ENCODE measurements at regions not wholly inside any gene's neighbourhood (a gene's known extent, or its start where the extent isn't known, plus 50 kb on each side); places are given as distances from the start of the nearest gene placed in this dataset.
A peak's percentile ranks its signal among the peaks of the same experiment; 100 is the strongest.
"Not testable (repeated sequence)": the region's sequence is repeated elsewhere in the genome, so short reads cannot be mapped to it uniquely, and the experiment has no call there.

DNA sequence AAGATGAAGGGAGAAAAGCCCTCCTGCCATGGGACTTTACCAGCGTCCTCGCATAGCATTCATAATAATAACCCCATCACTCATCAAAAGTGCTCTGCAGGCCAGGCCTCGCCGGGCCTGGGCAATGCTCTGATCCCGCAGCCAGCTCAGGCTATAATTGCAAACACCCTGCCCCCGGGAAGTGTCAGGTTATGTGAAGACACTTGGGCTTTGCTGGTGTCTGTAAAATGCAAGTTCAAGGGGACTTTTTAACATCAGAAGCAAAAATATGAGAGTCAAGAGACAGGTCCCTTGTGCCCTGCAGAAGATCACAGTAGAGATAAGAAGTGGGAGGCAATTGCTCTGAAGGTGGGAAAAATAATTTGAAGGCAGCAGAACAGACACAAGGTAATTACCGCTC, 381.0 kb downstream of the MAFB start:
- no peak for DNase-seq (ENCODE audit: low spot score)
- intact Hi-C loops (cut with DNase I), result loop anchor here in 1 of 2 donors (2.0 kb wide), 1 partner anchor 191 kb away; no protein-coding TSS in a partner anchor

DNA sequence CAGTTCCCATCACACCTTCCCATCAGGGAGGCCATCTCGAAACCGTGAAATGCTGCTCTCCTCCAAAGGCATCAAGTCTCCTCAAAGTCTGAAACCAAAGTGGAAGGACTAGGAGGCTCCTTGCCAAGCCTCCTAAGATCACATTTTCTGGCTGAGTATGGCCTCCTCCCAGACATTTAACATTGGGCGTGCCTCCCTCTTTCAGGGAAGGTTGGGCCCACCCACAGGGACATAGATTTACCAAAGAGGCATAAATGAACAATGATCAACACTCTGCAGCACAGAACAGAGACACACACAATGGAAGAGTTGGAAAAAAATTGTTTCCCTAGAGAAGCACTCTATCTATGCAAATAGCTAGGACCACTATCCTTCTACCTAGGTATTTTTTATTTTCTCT, 381.8 kb downstream of the MAFB start:
- DNase-seq (ENCODE audit: low spot score), result no peak
- intact Hi-C loops (cut with DNase I), result no loop called here

DNA sequence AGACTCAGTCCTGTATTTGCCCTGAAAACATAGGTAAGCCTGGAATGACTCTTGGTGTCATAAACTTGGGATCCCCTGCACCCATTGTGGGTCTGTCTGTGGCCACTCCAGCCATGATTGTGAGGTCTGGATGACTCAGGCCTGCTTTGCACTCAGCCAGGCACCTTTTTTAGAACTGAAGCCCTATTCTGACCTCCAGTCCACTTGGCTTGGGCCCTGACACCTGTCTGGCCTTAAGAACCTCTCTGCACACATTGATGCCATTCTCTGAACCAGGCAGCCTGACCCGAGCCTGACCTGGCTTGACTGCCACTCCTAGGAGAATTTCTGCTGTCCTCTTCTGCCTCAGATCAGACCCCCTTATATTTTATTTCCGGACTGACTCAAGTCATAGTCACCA, 383.7 kb downstream of the MAFB start:
- intact Hi-C loops (cut with DNase I), result no loop called here
- no peak for DNase-seq (ENCODE audit: low spot score)

DNA sequence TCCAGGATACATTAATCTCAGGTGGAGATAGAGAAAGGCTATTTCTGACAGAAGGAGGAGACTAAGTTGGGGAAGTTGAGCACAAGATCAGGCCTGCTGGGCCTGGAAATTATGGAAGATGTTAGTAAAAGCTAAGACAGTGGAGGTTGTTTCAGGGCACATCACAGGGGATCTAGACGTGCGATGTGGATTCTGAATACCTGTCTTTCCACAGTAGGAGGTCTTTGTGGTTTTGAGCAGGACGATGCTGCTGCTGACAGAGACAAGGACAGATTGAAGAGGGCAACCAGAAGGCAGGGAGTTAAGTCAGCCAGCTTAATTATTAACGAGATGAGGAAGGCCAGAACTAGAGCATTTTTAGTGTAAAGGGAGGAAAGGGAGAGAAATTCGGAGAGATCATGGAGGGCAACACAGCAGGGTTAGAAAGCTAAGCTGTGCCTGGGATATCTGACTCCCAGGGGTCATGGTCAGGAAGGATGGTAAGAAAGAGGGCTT, 384.9 kb downstream of the MAFB start:
- no peak for DNase-seq (ENCODE audit: low spot score)
- intact Hi-C loops (cut with DNase I), result no loop called here

DNA sequence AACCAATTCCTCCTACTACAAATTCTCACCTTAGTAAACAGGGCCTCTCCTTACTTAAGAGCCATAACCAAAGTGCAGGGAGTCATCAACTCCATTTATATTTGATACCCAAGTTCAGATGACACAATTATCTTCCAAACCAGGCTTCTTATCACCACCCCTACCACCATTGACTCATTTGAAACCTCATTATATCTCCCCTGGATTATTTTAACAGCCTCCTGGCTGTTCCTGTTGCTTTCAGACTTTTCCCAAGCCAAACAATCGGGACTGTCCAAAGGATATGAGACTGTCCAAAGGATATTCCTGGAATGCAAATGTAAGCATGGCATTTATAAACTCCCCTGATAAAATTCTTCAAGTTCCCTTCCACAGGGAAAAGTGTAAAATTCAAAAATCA, 394.3 kb downstream of the MAFB start:
- no peak for DNase-seq (ENCODE audit: low spot score)
- intact Hi-C loops (cut with DNase I), result no loop called here

DNA sequence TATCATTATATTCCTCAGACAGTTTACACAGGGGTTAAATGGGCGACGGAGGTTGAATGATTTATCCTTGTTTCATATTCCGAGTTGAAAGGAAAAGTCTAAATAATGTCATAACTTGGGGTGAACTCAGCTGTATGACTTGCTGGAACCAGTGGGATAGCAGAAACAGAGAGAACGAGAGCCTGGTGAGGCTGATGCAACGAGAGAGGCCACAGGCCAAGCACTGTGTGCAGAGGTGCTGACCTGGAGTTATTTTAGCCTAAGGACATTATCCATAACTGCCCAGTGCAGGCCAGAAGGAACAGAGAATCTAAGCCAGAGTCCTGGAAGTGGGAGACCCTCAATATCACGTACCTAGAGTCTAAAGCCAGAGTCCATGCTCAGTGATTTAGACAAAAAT, 394.9 kb downstream of the MAFB start:
- DNase-seq (ENCODE audit: low spot score), result no peak

DNA sequence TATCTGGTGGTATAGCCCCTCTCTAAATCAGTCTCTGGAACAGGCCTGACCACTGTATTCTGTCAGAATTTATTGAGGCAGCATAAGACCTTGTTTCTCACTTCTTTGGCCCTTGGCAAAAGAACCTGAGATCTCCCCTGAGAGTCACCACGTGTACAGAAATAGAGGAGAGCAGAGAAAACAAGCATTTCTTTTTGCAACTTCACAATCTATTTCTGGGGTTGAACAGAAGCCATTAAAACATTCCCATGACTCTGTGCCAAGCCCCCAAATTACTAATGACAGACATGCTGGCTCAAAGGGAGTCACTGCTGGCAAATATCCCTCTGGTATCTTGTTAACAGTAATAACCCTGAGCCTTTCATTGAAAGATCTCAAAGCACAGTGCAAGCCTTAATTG, 395.3 kb downstream of the MAFB start:
- intact Hi-C loops (cut with DNase I), result no loop called here
- no peak for DNase-seq (ENCODE audit: low spot score)

More for the DNA sequence above, 394.9 kb downstream of the MAFB start:
- intact Hi-C loops (cut with DNase I), result no loop called here

DNA sequence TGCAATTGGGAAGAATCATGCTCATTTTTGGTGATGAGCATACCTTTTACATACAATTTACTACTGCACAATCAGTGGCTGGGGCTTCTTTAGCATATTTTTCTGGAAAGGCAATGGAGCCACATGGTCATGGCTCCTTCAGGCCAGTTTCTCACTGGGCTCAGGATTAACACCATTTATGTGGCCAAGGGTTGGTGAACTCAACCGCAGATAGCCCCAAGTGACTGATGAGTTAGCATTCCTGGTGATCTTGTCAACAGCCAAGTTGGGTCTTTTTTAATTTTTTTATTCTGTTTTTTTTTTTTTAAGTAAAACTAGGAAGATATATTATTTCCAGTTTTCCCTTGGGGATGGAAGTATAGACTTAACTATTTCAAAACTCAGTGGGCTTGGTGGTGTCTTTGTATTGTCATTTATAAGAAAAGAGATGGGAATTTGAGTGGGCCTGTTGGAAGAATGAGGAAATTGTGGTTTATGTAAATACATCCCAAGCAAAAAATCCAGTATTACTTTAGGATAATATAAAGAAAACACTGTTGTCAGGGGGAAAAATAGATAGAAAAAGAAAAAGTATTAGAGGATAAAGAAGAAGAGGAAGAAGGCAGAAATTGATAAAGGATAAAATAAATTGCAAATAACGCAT, 397.4 kb downstream of the MAFB start:
- intact Hi-C loops (cut with DNase I), result no loop called here
- no peak for DNase-seq (ENCODE audit: low spot score)

DNA sequence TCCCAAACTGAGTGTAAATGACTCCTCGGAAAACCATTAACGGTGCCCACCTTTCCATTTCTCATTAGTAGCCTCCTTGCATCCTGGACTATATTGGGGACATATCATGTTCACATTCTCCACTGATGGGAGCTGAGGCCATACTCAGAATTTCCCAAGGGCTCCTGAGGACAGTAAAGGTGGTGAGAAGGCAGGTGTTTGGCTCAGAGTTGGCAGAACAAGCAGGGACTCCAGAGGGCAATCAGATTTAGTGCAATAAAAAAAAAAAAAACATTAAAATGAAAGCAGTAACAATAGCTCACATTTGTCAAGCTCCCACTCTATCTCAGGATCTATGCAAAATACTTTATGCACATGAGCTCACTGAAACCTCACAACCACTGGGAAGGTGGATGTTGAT, 401.4 kb downstream of the MAFB start:
- DNase-seq (ENCODE audit: low spot score), result no peak
- intact Hi-C loops (cut with DNase I), result no loop called here

DNA sequence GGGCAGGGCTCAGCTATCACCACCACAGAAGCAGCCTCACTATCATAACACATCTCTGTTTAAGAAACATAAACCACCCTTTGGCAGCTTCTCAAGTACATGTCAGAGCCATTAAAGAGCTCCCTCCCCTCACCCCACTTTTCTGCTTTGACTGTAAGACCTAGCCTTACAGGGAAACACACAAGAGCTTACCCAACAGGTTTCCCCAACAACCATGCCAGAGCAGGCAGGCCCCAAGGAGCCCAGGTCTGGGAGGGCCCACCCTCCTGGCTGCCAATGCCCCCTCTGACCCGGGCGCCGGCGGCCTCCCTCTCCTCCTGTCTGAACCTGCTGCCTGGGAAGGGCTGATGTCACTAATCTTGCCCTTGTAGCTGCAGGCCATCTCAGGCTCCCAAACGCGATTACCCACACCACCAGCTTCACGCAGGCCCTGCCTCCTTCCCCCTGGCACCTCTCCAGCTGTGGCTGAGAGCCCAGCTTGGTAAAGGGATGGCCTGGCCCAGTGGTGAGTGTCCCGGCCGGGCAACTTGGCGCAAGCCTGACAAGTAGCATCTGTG, 402.0 kb downstream of the MAFB start:
- intact Hi-C loops (cut with DNase I), result no loop called here
- peak; percentile 83 for DNase-seq (ENCODE audit: low spot score)

DNA sequence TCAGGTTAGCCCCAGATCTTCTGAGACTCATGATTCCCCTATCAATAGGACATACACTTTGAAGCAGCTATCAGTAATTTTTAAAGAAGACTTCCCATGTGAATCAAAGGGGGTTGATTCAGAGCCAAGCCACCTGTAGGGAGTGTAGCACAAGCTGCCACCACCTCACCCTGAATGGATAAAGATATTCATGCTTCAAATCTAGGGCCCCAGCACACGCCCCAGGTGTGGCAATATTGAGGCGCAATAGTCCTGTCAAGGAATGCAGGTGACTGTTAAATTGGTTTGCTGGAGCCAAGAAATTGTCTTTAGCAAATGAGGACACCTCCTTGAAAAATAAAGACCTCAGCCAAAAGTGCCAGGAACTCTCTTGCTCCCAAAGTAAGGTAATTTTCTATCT, 404.4 kb downstream of the MAFB start:
- intact Hi-C loops (cut with DNase I), result no loop called here
- DNase-seq (ENCODE audit: low spot score), result no peak

DNA sequence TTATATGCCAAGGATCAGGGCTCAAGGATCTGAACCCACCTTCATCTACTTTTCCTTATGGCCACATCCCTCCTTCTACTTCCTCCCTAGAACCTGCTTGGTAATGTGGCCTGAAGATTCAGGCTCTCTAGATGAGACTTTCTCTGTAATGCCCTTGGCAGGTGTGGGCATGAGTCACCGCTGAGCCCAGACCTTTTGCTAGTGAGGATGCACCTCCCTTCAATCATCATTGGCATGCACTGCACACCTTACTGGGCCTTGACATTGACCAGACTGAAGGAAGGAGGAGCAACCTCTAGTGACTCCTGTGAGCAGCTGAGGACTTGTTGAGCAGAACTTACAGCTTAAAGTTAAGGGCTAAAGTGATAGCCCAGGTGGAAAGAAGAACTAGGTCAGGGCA, 405.3 kb downstream of the MAFB start:
- DNase-seq (ENCODE audit: low spot score), result no peak
- intact Hi-C loops (cut with DNase I), result no loop called here

DNA sequence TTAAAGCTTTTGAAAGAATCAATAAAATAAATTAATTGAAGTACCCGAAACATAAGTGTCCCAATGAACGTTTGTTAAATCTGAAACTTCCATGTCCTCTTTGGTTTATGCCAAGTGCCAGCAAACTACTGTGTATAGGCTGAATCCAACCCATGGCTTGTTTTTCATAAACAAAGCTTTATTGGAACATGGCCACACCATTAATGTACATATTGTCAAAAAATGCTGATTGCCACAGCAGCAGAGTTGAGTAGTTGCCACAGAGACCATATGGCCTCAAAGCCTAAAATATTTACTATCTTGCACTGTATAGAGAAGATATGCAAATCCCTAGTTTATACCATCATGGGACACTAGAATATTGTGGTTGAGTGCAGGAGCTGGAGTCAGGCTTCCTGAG, 406.1 kb downstream of the MAFB start:
- intact Hi-C loops (cut with DNase I), result no loop called here
- no peak for DNase-seq (ENCODE audit: low spot score)

DNA sequence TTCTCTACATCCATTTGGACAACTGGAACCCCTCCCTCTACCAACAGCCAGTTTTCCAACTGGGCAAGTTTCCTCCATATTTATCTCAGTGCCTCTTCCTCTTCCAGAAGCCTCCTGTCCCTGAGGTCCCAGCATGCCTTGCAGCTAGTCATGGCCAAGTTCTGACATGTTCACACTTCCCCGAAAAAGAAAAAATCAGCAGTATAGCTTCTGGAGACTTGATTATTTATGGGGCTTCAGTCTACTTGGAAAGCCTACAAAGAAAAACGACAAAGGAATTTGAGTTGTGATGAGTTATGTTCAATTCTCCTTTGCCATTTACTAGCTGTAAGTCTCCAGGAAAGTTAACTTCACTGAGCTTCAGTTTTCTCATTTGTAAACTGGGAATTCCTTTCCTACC, 406.5 kb downstream of the MAFB start:
- DNase-seq (ENCODE audit: low spot score), result no peak

DNA sequence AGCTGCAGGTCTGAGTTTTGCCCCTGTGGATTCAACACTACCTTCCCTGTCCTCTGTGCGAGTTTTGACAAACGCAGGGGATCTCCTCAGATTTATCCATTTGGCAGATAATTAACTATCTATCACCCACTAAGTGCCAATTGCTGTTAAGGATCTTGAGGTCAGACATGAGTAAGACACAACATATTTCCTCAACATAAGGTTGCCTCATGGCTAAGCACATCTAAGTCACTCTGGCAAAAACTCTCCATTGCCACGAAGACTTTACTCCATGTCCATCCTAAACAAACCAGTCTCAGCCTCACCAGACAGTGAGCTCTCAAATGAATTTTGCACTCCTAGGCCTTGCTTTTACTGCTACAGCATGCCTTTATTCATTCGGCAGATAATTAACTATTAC, 408.4 kb downstream of the MAFB start:
- intact Hi-C loops (cut with DNase I), result no loop called here

More for the DNA sequence above, 406.5 kb downstream of the MAFB start:
- intact Hi-C loops (cut with DNase I), result no loop called here

DNA sequence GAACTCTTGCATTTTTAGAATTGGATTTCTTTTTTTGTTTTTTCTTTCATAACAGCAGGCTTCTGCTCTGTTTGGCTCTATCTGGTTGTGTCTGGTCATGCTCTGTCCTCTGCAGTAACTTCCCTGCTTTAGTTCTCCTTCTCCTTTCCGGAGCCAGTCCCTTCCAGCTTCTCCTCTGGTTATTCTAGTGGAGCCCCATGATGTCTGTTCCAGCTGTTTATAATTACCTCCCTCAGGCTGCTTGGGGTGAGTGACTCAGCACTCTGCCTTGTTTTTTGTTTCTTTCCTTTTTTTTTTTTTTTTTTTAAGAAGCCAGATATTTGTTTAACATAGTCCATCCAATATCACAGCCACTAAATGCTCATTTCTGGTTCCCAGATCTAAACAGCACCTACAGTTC, 409.6 kb downstream of the MAFB start:
- intact Hi-C loops (cut with DNase I), result no loop called here
- DNase-seq (ENCODE audit: low spot score), result no peak

More for the DNA sequence above, 408.4 kb downstream of the MAFB start:
- DNase-seq (ENCODE audit: low spot score), result no peak

DNA sequence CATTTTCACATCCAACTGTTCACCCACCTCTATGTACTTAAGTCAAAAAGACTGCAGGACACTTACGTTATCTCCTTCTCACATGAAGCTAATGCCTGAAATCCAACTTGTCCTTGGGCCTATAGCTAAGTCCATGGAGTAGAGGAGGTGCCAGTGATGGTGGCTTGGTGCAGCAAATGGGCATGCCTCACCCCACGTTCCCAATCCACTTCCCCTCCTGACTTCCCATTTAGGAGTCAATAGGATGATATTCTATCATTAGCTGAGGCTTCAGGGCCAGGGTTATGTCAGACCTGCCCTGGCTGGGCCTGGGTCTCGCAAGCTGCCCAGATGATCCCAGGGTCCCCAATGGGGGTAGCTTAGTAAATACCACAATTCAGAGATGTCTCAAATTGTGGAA, 410.4 kb downstream of the MAFB start:
- intact Hi-C loops (cut with DNase I), result no loop called here
- no peak for DNase-seq (ENCODE audit: low spot score)

DNA sequence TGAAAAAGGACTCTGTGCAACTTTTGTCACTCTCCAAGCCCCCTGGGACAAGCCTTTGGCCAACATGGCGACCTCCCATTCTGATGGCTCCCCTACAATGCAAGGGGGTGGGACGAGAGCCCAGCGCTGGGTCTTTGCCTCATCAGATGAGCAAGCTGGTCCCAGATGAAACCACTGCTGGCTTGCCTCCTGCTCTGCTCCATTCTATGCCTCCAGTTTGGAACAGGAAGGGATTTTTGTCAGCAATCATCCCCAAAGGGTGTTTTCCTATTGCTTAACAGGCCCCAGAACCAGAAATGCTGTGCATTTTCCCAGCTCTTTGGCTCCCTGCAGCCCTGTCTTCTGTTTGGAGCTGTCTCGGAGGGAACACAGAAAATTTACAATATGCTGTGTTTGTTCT, 412.7 kb downstream of the MAFB start:
- intact Hi-C loops (cut with DNase I), result no loop called here

DNA sequence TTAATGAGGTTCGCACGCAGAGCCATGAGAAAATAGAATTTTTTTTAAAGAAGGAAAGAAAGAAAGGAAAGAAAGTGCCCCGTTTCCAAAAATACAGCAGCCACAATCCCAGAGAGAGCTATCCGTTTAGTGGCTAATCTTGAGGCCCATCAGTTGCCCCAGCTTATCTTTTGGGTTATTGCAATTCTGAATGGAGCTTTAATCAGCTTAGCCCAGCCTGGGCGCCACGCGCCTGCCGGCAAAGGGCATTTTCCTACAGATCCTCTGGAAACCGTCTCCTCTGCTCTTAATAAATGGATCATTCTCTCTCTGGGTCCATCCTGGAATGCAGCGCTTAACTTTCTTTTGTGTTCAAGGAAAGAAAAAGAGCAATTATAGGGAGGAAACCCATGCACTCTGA, 413.3 kb downstream of the MAFB start:
- intact Hi-C loops (cut with DNase I), result no loop called here
- DNase-seq (ENCODE audit: low spot score), result no peak

More for the DNA sequence above, 412.7 kb downstream of the MAFB start:
- peak; percentile 83 for DNase-seq (ENCODE audit: low spot score)

DNA sequence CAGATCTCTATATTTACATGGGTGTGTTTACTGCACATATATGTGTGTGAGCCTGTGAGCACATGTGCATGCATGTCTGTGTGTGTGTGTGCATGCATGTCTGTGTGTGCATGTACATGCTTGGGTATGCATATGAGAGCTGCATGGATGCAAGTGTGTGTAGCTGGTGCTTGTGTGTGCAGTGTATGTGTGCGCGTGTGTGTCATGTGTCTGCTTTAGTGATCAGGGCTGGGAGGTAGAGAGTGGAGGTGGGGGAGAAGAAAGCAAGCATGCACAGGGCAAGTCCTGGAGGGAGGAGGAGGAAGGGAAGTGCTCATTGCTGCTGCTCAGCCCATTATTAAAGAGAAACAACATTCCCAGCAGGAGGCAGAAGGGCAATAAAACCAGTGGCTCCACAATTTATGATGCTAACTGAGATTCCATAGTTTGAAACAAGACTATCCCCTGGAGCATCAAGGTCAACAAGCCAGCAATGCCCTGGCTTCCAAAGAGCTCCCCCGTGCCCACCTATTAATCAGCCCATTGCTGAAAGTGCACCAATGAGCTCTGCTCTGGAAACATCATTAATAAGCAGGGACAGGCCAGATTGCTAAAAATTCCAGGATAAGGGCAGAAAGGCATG, 414.0 kb downstream of the MAFB start:
- no peak for DNase-seq (ENCODE audit: low spot score)
- intact Hi-C loops (cut with DNase I), result no loop called here

DNA sequence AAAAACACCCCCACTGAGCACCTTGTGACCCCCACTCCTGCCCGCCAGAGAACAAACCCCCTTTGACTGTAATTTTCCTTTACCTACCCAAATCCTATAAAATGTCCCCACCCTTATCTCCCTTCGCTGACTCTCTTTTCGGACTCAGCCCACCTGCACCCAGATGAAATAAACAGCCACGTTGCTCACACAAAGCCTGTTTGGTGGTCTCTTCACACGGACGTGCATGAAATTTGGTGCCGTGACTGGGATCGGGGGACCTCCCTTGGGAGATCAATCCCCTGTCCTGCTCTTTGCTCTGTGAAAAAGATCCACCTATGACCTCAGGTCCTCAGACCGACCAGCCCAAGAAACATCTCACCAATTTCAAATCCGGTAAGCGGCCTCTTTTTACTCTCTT, 419.8 kb downstream of the MAFB start:
- intact Hi-C loops (cut with DNase I); DNase-seq (ENCODE audit: low spot score): not testable (repeated sequence)
